ENCODE measurements at regions not wholly inside any gene's neighbourhood (a gene's known extent, or its start where the extent isn't known, plus 50 kb on each side); places are given as distances from the start of the nearest gene placed in this dataset.

GRCh38 chr5:143567583-143568504 is 164.4 kb upstream of the NR3C1 start:
- ChIA-PET POLR2A (no interaction called here), CTCF (interaction anchor here (1.5 to 2.5 kb wide), 2 partner anchors 15 to 31 kb away, joined by 3 to 10 read pairs; no protein-coding TSS in a partner anchor)
- TF ChIP-seq CTCF (IDR thresholded peaks at IDR 0.05; ENCODE audit: control extremely low read depth, extremely low read depth, low read depth, missing control alignments), result no peak
- DNase-seq (ENCODE audit: extremely low spot score), result no peak

- POLR2A ChIA-PET, result no interaction called here
- DNase-seq (ENCODE audit: extremely low spot score), result no peak
- TF ChIP-seq CTCF (IDR thresholded peaks at IDR 0.05; ENCODE audit: control extremely low read depth, extremely low read depth, low read depth, missing control alignments), result no peak
- CTCF ChIA-PET, result interaction anchor here (1.1 to 2.5 kb wide), 6 partner anchors 9 to 52 kb away, joined by 3 to 10 read pairs (median 3); no protein-coding TSS in a partner anchor
Measured at GRCh38 chr5:143566139-143566538, 162.7 kb upstream of the NR3C1 start.

GRCh38 chr5:143564417-143564816 is 160.9 kb upstream of the NR3C1 start:
- ChIA-PET POLR2A (no interaction called here), CTCF (interaction anchor here (1.0 kb wide), 1 partner anchor 10 kb away, joined by 4 read pairs; no protein-coding TSS in a partner anchor)
- peak; percentile 32 for DNase-seq (ENCODE audit: extremely low spot score)
- no peak for TF ChIP-seq CTCF (IDR thresholded peaks at IDR 0.05; ENCODE audit: control extremely low read depth, extremely low read depth, low read depth, missing control alignments)

- CTCF ChIA-PET, result interaction anchor here (1.1 to 1.7 kb wide), 5 partner anchors 9 to 263 kb away, joined by 3 to 5 read pairs (median 4); no protein-coding TSS in a partner anchor
- DNase-seq (ENCODE audit: extremely low spot score), result no peak
- POLR2A ChIA-PET, result no interaction called here
- TF ChIP-seq CTCF (IDR thresholded peaks at IDR 0.05; ENCODE audit: control extremely low read depth, extremely low read depth, low read depth, missing control alignments), result no peak
Measured at GRCh38 chr5:143562935-143563334, 159.4 kb upstream of the NR3C1 start.

- CTCF ChIA-PET, result interaction anchor here (1.4 to 1.5 kb wide), 2 partner anchors 11 to 18 kb away, joined by 4 to 5 read pairs; no protein-coding TSS in a partner anchor
- DNase-seq (ENCODE audit: extremely low spot score), result no peak
- POLR2A ChIA-PET, result no interaction called here
- no peak for TF ChIP-seq CTCF (IDR thresholded peaks at IDR 0.05; ENCODE audit: control extremely low read depth, extremely low read depth, low read depth, missing control alignments)
Measured at GRCh38 chr5:143561219-143561618, 157.7 kb upstream of the NR3C1 start.

- ChIA-PET CTCF (interaction anchor here (1.7 kb wide), 1 partner anchor 23 kb away, joined by 6 read pairs; no protein-coding TSS in a partner anchor), POLR2A (no interaction called here)
- TF ChIP-seq CTCF (IDR thresholded peaks at IDR 0.05; ENCODE audit: control extremely low read depth, extremely low read depth, low read depth, missing control alignments), result no peak
- DNase-seq (ENCODE audit: extremely low spot score), result no peak
Measured at GRCh38 chr5:143560378-143560777, 156.9 kb upstream of the NR3C1 start.
